ENCODE measurements at regions not wholly inside any gene's neighbourhood (a gene's known extent, or its start where the extent isn't known, plus 50 kb on each side); places are given as distances from the start of the nearest gene placed in this dataset.

DNA sequence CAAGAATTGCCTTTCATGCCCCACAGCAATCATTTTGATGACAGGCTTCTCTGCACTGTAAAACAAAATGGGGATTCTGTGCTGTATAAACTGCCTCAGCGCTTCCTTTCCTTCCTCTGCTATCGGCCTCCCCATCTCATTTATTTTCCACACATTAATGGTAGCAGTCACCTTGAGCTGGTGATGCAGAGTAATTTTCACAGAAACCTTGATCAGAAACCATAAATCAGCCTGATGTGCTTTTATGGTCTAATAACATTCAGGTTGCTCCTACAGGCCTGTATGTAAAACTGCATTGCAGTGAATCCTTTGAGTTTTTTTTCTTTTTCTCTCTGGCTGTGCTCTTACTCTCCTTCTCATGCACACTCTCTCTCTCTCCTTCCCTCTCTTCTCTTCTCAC is 578.4 kb upstream of the STXBP6 start:
- Histone ChIP-seq H3K4me3 (no peak overlapping the region), H3K9me3 (no peaks in the 10 kb centered on the region), H3K36me3 (no peaks in the 10 kb centered on the region), H3K4me1 (no peaks in the 10 kb centered on the region), H3K27me3 (no peaks in the 10 kb centered on the region), H3K27ac (no peak overlapping the region)
- no peak for DNase-seq
- TF ChIP-seq, protein P1, sequence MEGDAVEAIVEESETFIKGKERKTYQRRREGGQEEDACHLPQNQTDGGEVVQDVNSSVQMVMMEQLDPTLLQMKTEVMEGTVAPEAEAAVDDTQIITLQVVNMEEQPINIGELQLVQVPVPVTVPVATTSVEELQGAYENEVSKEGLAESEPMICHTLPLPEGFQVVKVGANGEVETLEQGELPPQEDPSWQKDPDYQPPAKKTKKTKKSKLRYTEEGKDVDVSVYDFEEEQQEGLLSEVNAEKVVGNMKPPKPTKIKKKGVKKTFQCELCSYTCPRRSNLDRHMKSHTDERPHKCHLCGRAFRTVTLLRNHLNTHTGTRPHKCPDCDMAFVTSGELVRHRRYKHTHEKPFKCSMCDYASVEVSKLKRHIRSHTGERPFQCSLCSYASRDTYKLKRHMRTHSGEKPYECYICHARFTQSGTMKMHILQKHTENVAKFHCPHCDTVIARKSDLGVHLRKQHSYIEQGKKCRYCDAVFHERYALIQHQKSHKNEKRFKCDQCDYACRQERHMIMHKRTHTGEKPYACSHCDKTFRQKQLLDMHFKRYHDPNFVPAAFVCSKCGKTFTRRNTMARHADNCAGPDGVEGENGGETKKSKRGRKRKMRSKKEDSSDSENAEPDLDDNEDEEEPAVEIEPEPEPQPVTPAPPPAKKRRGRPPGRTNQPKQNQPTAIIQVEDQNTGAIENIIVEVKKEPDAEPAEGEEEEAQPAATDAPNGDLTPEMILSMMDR (IDR thresholded peaks at IDR 0.05): no peak
- intact Hi-C loops (cut with DNase I; ENCODE audit: low total_unique reads): no loop called here

DNA sequence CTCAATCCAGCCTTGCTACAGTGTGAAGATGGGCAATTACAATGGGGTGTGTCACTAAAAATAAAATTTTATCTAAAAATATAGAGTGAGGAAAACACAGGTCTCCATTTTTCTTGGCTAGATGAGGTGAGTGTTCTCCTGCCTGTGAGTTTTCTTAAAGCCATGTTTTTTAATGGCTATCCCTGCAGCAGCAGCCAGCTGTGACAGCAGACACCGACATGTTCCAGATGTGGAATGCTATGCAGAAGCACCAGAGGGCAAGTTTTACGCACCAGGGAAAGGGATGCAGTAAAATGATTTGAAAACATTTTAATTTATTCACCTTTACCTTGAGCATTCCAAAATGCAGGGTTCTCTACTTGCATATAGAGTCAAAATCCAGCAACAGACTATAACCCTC is 577.0 kb upstream of the STXBP6 start:
- Histone ChIP-seq H3K27me3 (no peaks in the 10 kb centered on the region), H3K4me1 (no peaks in the 10 kb centered on the region), H3K27ac (no peak overlapping the region), H3K4me3 (no peak overlapping the region), H3K36me3 (no peaks in the 10 kb centered on the region), H3K9me3 (no peaks in the 10 kb centered on the region)
- no peak for DNase-seq
- TF ChIP-seq, protein P1 (IDR thresholded peaks at IDR 0.05): no peak
- intact Hi-C loops (cut with DNase I; ENCODE audit: low total_unique reads): no loop called here

DNA sequence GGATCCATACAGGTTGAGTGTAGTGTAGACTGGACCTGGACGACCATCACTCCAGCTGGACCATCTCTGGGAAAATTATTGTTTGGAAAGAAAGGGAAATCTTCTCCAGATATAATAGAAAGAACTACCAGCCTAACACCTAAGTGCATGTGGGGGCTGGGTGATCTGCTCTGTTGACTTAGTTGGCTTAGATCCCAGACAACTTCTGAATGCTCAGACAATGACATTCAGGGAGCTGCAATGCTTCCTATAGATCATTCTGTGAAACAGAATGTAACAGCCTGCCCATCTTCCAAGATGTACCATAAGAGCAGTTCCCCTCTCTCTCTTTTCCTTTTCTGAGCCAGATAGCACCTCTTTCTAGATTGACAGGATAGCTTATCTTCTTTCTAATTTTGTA is 572.8 kb upstream of the STXBP6 start:
- H3K27ac ChIP-seq: no peak overlapping the region
- no peaks in the 10 kb centered on the region for H3K4me1 ChIP-seq
- H3K9me3 ChIP-seq: no peaks in the 10 kb centered on the region
- DNase-seq: no peak
- H3K36me3 ChIP-seq: no peaks in the 10 kb centered on the region
- H3K27me3 ChIP-seq: no peaks in the 10 kb centered on the region
- intact Hi-C loops (cut with DNase I; ENCODE audit: low total_unique reads): no loop called here
- H3K4me3 ChIP-seq: no peak overlapping the region
- TF ChIP-seq, protein P1 (IDR thresholded peaks at IDR 0.05): no peak

DNA sequence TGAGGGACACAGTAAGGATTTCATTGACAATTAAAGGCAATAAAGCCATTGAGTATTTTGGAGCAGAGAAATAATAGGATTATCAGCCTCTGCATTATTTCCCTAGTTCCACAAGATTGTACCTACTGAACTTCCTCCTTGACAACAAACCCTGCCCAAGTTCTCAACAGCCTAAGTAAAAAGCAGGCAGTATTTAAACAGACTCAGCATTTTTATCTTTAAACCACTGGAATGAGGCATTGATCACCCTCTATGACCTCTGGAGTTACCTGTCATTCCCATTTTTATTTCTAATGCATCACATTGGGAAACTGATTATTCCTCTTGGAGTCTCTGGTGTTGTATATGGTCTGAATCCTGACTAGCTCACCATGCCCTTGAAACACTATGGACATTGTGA is 570.6 kb upstream of the STXBP6 start:
- Histone ChIP-seq H3K36me3 (no peaks in the 10 kb centered on the region), H3K27ac (no peak overlapping the region), H3K9me3 (peaks cover 0 to 2% (median 0%) of the 10 kb centered on the region in 3 donors), H3K4me1 (no peaks in the 10 kb centered on the region), H3K27me3 (no peaks in the 10 kb centered on the region), H3K4me3 (no peak overlapping the region)
- TF ChIP-seq, protein P1 (IDR thresholded peaks at IDR 0.05): no peak
- intact Hi-C loops (cut with DNase I; ENCODE audit: low total_unique reads): no loop called here
- no peak for DNase-seq

DNA sequence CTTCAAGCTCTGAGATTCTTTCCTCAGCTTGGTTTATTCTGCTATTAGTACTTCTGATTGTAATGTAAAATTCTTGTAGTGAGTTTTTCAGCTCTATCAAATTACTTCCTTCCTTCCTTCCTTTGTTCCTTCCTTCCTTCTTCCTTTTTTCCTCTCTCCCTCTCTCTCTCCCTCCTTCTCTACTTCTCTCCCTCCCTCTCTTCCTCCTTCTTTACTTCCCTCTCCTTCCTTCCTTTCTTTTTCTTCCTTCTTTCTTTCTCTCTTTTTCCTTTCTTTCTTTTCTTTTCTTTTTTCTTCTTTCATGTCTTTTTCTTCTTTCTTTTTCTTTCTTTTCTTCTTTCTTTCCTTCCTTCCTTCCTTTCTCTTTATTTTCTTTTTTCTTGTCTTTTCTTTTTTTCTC is 565.2 kb upstream of the STXBP6 start:
- TF ChIP-seq, protein P1 (IDR thresholded peaks at IDR 0.05): no peak
- H3K27me3 ChIP-seq: no peaks in the 10 kb centered on the region
- no peaks in the 10 kb centered on the region for H3K36me3 ChIP-seq
- H3K27ac ChIP-seq: no peak overlapping the region
- peaks cover 0 to 3% (median 0%) of the 10 kb centered on the region in 3 donors for H3K9me3 ChIP-seq
- intact Hi-C loops (cut with DNase I; ENCODE audit: low total_unique reads): no loop called here
- no peak overlapping the region for H3K4me3 ChIP-seq
- H3K4me1 ChIP-seq: no peaks in the 10 kb centered on the region
- DNase-seq: no peak

DNA sequence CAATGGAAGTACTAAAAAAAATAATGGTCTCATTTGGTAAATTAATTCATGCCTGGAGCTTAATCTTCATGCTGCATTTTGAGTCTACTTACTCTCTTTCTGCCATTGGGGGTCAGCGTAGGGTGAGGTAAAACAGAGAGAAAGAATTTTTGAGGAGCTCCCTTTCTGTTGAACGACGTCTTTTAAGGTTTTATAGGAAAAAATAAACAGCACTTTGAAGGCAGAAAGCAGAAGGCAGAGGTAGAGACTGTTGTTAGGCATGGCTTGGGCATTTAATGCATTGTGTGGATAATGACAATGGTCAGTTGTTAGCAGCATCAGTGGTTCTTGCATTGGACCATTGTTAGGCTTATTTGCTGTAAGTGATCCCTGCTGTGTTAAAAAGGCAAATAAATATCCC is 557.2 kb upstream of the STXBP6 start:
- intact Hi-C loops (cut with DNase I; ENCODE audit: low total_unique reads): no loop called here
- no peaks in the 10 kb centered on the region for H3K4me1 ChIP-seq
- no peaks in the 10 kb centered on the region for H3K36me3 ChIP-seq
- H3K27me3 ChIP-seq: no peaks in the 10 kb centered on the region
- H3K4me3 ChIP-seq: no peak overlapping the region
- DNase-seq: no peak
- TF ChIP-seq, protein P1 (IDR thresholded peaks at IDR 0.05): no peak
- H3K27ac ChIP-seq: no peak overlapping the region
- peaks cover 0 to 3% (median 0%) of the 10 kb centered on the region in 3 donors for H3K9me3 ChIP-seq

Data from tibial artery (tissue), 4 donors.